K562 (cell line): ENCODE measurements at regions not wholly inside any gene's neighbourhood (a gene's known extent, or its start where the extent isn't known, plus 50 kb on each side); places are given as distances from the start of the nearest gene placed in this dataset.

ENCODE experiments used
- ATAC-seq: fragments of 200-7000 bp; cut with Tn5 transposase; 3 replicates; pipeline ENCODE4 v1.9.1; 2020; ENCODE audit warnings: moderate library complexity
- BruUV-seq: library from RNA; stranded (reverse); fragments of 400-500 nt; replicated peaks from 2 replicates; lab custom pipeline; 2021; lab: Mats Ljungman, UMichigan
- CTCF ChIA-PET: fragments of 300-600 bp; formaldehyde crosslinking; extraction: SDS; loops from one replicate; lab custom pipeline; 2021; ENCODE audit warnings: low intra/inter-chr PET ratio; lab: Yijun Ruan, JAX
- POLR2A ChIA-PET: fragments of 300-600, 350-650 bp; sonication (Branson Sonifier 250); formaldehyde crosslinking; extraction: SDS; loops from one replicate; lab custom pipeline; 2021; ENCODE audit warnings: antibody characterized with exemption, inconsistent platforms; lab: Yijun Ruan, JAX
- DNase-seq, 4 experiments: peaks; one replicate each; pipeline versions ENCODE4 v3.0.0 to v3.0.0-alpha.2; 2011 to 2018; ENCODE audit warnings: low spot score in 3 of 4, mixed read lengths in 3 of 4; ENCODE audit errors: extremely low read depth in 1 of 4
- FAIRE-seq: peaks from 2 replicates; lab custom pipeline; 2011; peaks lifted over from hg19 to GRCh38; lab: Jason Lieb, UNC
- H2AFZ ChIP-seq: 2 replicates; pipeline ENCODE4 v1.6.0; 2011; ENCODE audit warnings: low read depth, low read length, control low read depth, inconsistent platforms
- H3K27ac ChIP-seq: fragments of 200-600 bp; 3 replicates; pipeline ENCODE4 v1.8.0; 2011; ENCODE audit warnings: low read depth, mild to moderate bottlenecking, control low read depth, inconsistent platforms, low read length, moderate library complexity, mixed read lengths; ENCODE audit errors: extremely low read depth
- H3K27me3 ChIP-seq, 2 experiments: fragments of 300-600 bp in 1 of 2; 2 replicates in 1 of 2; 3 replicates in 1 of 2; pipeline versions ENCODE4 v1.6.0 to v1.8.0; 2011; ENCODE audit warnings: inconsistent platforms in 2 of 2, low read length in 2 of 2, mild to moderate bottlenecking in 1 of 2, mixed read lengths in 1 of 2, moderate library complexity in 1 of 2; ENCODE audit not compliant: control insufficient read depth in 2 of 2, insufficient read depth in 2 of 2
- H3K36me3 ChIP-seq: fragments of 300-600 bp; 3 replicates; pipeline ENCODE4 v1.8.0; 2011; ENCODE audit warnings: mild to moderate bottlenecking, low read length, inconsistent platforms; ENCODE audit not compliant: control insufficient read depth, insufficient read depth
- H3K4me1 ChIP-seq, 2 experiments: fragments of 200-600 bp in 1 of 2; replicated peaks in 1 of 2; 2 replicates in 1 of 2; 3 replicates in 1 of 2; pipeline versions ENCODE4 v1.5.1 to v1.8.0; 2011; ENCODE audit warnings: inconsistent platforms in 2 of 2, low read length in 2 of 2, mild to moderate bottlenecking in 1 of 2, mixed read lengths in 1 of 2, moderate library complexity in 1 of 2; ENCODE audit not compliant: control insufficient read depth in 2 of 2, insufficient read depth in 2 of 2
- H3K4me2 ChIP-seq: 2 replicates; pipeline ENCODE4 v1.6.1; 2011; ENCODE audit warnings: low read length, control low read depth, inconsistent platforms, mixed read lengths; ENCODE audit not compliant: insufficient read depth
- H3K4me3 ChIP-seq: fragments of 200-600 bp; sonication (generic), shearing (Covaris generic); 2 replicates; pipeline ENCODE4 v1.5.1; 2016; ENCODE audit warnings: control low read depth, inconsistent platforms
- H3K79me2 ChIP-seq: fragments of 200-600 bp; 3 replicates; pipeline ENCODE4 v1.8.0; 2011; ENCODE audit warnings: low read length, inconsistent platforms; ENCODE audit not compliant: control insufficient read depth, insufficient read depth
- H3K9ac ChIP-seq, 2 experiments: 2 replicates each; pipeline versions ENCODE4 v1.6.0 to v1.6.1; 2011; ENCODE audit warnings: low read depth in 2 of 2, low read length in 2 of 2, control low read depth in 1 of 2, inconsistent platforms in 1 of 2, mild to moderate bottlenecking in 1 of 2, mixed read lengths in 1 of 2; ENCODE audit not compliant: insufficient read depth in 1 of 2
- H3K9me1 ChIP-seq: one replicate; pipeline ENCODE4 v1.6.0; 2011; ENCODE audit warnings: inconsistent platforms, mild to moderate bottlenecking, low read length, moderate library complexity; ENCODE audit not compliant: control insufficient read depth, insufficient read depth
- H3K9me3 ChIP-seq: replicated peaks from 2 replicates; pipeline ENCODE4 v1.5.1; 2011; ENCODE audit warnings: low read depth, low read length, inconsistent platforms; ENCODE audit not compliant: control insufficient read depth, insufficient read depth
- H4K20me1 ChIP-seq: replicated peaks from 2 replicates; pipeline ENCODE4 v1.6.1; 2011; ENCODE audit warnings: low read length, inconsistent platforms, mixed read lengths; ENCODE audit not compliant: control insufficient read depth, insufficient read depth
- BACH1 ChIP-seq: fragments of 200-800 bp; sonication (Bioruptor generic); IDR thresholded peaks from 2 replicates; pipeline ENCODE4 v1.6.1; 2016; ENCODE audit warnings: missing genetic modification characterization, missing compliant biosample characterization
- DIDO1 ChIP-seq: fragments of 450-650 bp; IDR thresholded peaks from 2 replicates; pipeline ENCODE4 v1.6.1; 2016; ENCODE audit warnings: low read depth, missing biosample characterization, missing genetic modification characterization
- DLX4 ChIP-seq: fragments of 250-450 bp; sonication (Bioruptor Pico); IDR thresholded peaks from 2 replicates; pipeline ENCODE4 v1.6.1; 2021; ENCODE audit warnings: mild to moderate bottlenecking
- E2F3 ChIP-seq: fragments of 250-450 bp; sonication (Bioruptor Pico); IDR thresholded peaks from 2 replicates; pipeline ENCODE4 v1.4.0; 2020; ENCODE audit warnings: mild to moderate bottlenecking
- GABPA ChIP-seq: fragments of 200-800 bp; sonication (Bioruptor generic); conservative IDR thresholded peaks from 2 replicates; pipeline ENCODE4 v1.6.1; 2016; ENCODE audit warnings: low read depth, missing genetic modification characterization, missing compliant biosample characterization
- GTF2B ChIP-seq: IDR thresholded peaks from 2 replicates; pipeline ENCODE4 v1.6.1; 2011; ENCODE audit not compliant: insufficient read length; ENCODE audit errors: extremely low read depth
- HDAC3 ChIP-seq: fragments of 450-650 bp; IDR thresholded peaks from 2 replicates; pipeline ENCODE4 v1.6.1; 2018; ENCODE audit warnings: borderline replicate concordance, mild to moderate bottlenecking, moderate library complexity; ENCODE audit not compliant: partially characterized antibody
- HDAC8 ChIP-seq: fragments of 450-650 bp; IDR thresholded peaks from 2 replicates; pipeline ENCODE4 v1.6.1; 2016; ENCODE audit warnings: mild to moderate bottlenecking, missing genetic modification characterization, moderate library complexity, missing compliant biosample characterization
- HMG20B ChIP-seq: fragments of 250-450 bp; sonication (Bioruptor Pico); IDR thresholded peaks from 2 replicates; pipeline ENCODE4 v1.5.0; 2021; ENCODE audit warnings: mild to moderate bottlenecking
- JUNB ChIP-seq: fragments of 450-650 bp; formaldehyde crosslinking; conservative IDR thresholded peaks from 2 replicates; pipeline ENCODE4 v1.4.0; 2020; ENCODE audit warnings: mild to moderate bottlenecking
- MLLT1 ChIP-seq, 2 experiments: fragments of 450-650 bp; IDR thresholded peaks; 2 replicates each; pipeline ENCODE4 v1.6.1; 2016
- NEUROD1 ChIP-seq: fragments of 150-350 bp; IDR thresholded peaks from 2 replicates; pipeline ENCODE4 v1.6.1; 2014; ENCODE audit warnings: borderline replicate concordance, low read length, low read depth; ENCODE audit not compliant: partially characterized antibody
- NFRKB ChIP-seq: fragments of 450-650 bp; IDR thresholded peaks from 2 replicates; pipeline ENCODE4 v1.6.1; 2016; ENCODE audit warnings: low read depth
- RBM25 ChIP-seq: fragments of 200-400 bp; formaldehyde crosslinking; IDR thresholded peaks from 2 replicates; pipeline ENCODE4 v1.6.1; 2018; ENCODE audit warnings: low read length, low read depth, moderate library complexity; ENCODE audit not compliant: severe bottlenecking
- RNF2 ChIP-seq: sonication (generic); IDR thresholded peaks from 2 replicates; pipeline ENCODE4 v1.6.1; 2016
- SETDB1 ChIP-seq: IDR thresholded peaks from one replicate; pipeline ENCODE4 v1.6.1; 2012; ENCODE audit warnings: low read length, control low read depth, inconsistent platforms
- SMARCB1 ChIP-seq: IDR thresholded peaks from 2 replicates; pipeline ENCODE4 v1.6.1; 2011; ENCODE audit warnings: improper control_type of control experiment, low read depth; ENCODE audit not compliant: insufficient read length
- SOX6 ChIP-seq: fragments of 450-650 bp; IDR thresholded peaks from 2 replicates; pipeline ENCODE4 v1.6.1; 2014; ENCODE audit warnings: mild to moderate bottlenecking
- TEAD1 ChIP-seq, 2 experiments: fragments of 450-650 bp in 1 of 2; sonication (generic) in 1 of 2; formaldehyde crosslinking; IDR thresholded peaks; 2 replicates each; pipeline versions ENCODE4 v1.4.0 to v1.8.0; 2020 to 2022; ENCODE audit warnings: mild to moderate bottlenecking in 2 of 2, missing genetic modification reagents in 1 of 2
- TRIM28 ChIP-seq: fragments of 450-650 bp; IDR thresholded peaks from 2 replicates; pipeline ENCODE4 v1.6.1; 2017
- TSC22D4 ChIP-seq: fragments of 450-650 bp; IDR thresholded peaks from 2 replicates; pipeline ENCODE4 v1.6.1; 2016; ENCODE audit warnings: missing genetic modification characterization, missing biosample characterization, control low read depth
- ZNF507 ChIP-seq: conservative IDR thresholded peaks from 2 replicates; pipeline ENCODE4 v1.6.1; 2017; ENCODE audit warnings: missing genetic modification characterization, missing compliant biosample characterization
- ZNF551 ChIP-seq: fragments of 250-450 bp; sonication (Bioruptor Pico); IDR thresholded peaks from 2 replicates; pipeline ENCODE4 v1.5.0; 2021; ENCODE audit warnings: mild to moderate bottlenecking, moderate library complexity
- WGBS: fragments of 100-300 bp; shearing (Covaris generic); methylation state at CpG from one replicate; pipeline ENCODE4 v1.1.6; 2016; ENCODE audit warnings: low coverage, mixed read lengths; ENCODE audit not compliant: insufficient coverage; ENCODE audit errors: missing lambda C conversion rate; 5-methylcytosine and 5-hydroxymethylcytosine counted together
- in situ Hi-C: fragments of 300-500 bp; cut with MboI; formaldehyde crosslinking; loops from 4 replicates; pipeline ENCODE4 v1.15.0; 2018; ENCODE audit warnings: inconsistent platforms, mixed read lengths
- intact Hi-C: fragments of 100-400 bp; cut with micrococcal nuclease; formaldehyde crosslinking; loops from 2 replicates; pipeline ENCODE4 v1.14.2; 2022

GRCh38 chr2:163836167-163836566 is 100.4 kb upstream of the FIGN start (continued):
- TF ChIP-seq HDAC3 (no peak), E2F3 (CRISPR knock-in tag) (no peak), RBM25 (no peak)

GRCh38 chr2:163834841-163835240 is 99.0 kb upstream of the FIGN start:
- FAIRE-seq (no peak), ATAC-seq (no peak), DNase-seq (no peak)
- BruUV-seq, result no TSS peak
- no peak overlapping the region for H3K4me3 ChIP-seq
- H3K9me3 ChIP-seq, result 0 out of 2 replicates have a peak, but pooled peaks cover 4% of the 10 kb centered on the region
- H3K9ac ChIP-seq, result no peak overlapping the region
- TF ChIP-seq JUNB (CRISPR knock-in tag), result no peak
- TF ChIP-seq SOX6, result no peak
- TF ChIP-seq ZNF507, result no peak
- no peak for TF ChIP-seq SMARCB1
- TF ChIP-seq GTF2B, result no peak
- no peak for TF ChIP-seq GABPA (tag)
- no peak for TF ChIP-seq NFRKB
- TF ChIP-seq DLX4 (CRISPR knock-in tag), result no peak
- TF ChIP-seq NEUROD1, result no peak
- no peak for TF ChIP-seq BACH1 (tag)
- TF ChIP-seq DIDO1, result no peak
- TF ChIP-seq MLLT1 (IDR thresholded peaks at IDR 0.05), result no peak
- no peak for TF ChIP-seq ZNF551
- no peak for TF ChIP-seq TSC22D4 (tag)
- no peak for TF ChIP-seq TEAD1 (CRISPR knock-in tag; IDR thresholded peaks at IDR 0.05)
- no peak for TF ChIP-seq SETDB1
- no peak for TF ChIP-seq TRIM28
- no peak for TF ChIP-seq HMG20B (CRISPR knock-in tag)
- no peak for TF ChIP-seq RNF2
- no peak for TF ChIP-seq HDAC8 (tag)
- no peaks in the 10 kb centered on the region for H3K4me1 ChIP-seq
- no peaks in the 10 kb centered on the region for H4K20me1 ChIP-seq
- no peak overlapping the region for H3K27ac ChIP-seq
- H3K9me1 ChIP-seq, result no peaks in the 10 kb centered on the region
- in situ Hi-C loops (no loop called here), intact Hi-C loops (no loop called here)
- H3K79me2 ChIP-seq, result no peaks in the 10 kb centered on the region
- no peaks in the 10 kb centered on the region for H3K27me3 ChIP-seq
- ChIA-PET CTCF (no interaction called here), POLR2A (no interaction called here)
- H2AFZ ChIP-seq, result no peak overlapping the region
- no peaks in the 10 kb centered on the region for H3K36me3 ChIP-seq
- 0% methylated on average over 1 of the region's 1 CpG for WGBS
- H3K4me2 ChIP-seq, result no peak overlapping the region
